CMK (cell line): ENCODE measurements at regions not wholly inside any gene's neighbourhood (a gene's known extent, or its start where the extent isn't known, plus 50 kb on each side); places are given as distances from the start of the nearest gene placed in this dataset.
"Not testable (repeated sequence)": the region's sequence is repeated elsewhere in the genome, so short reads cannot be mapped to it uniquely, and the experiment has no call there.

ENCODE experiments used
- DNase-seq: peaks from one replicate; pipeline ENCODE4 v3.0.0-alpha.2; 2010; ENCODE audit warnings: low read depth

- no peak for DNase-seq
These were observed 69.3 kb downstream of the SHANK2 start for GRCh38 chr11:71182791-71183677.

- DNase-seq, result no peak
These were observed 70.8 kb downstream of the SHANK2 start for GRCh38 chr11:71181566-71181965.

- DNase-seq, result no peak
These were observed 71.5 kb downstream of the SHANK2 start for GRCh38 chr11:71180694-71181470.

- DNase-seq, result no peak
These were observed 72.3 kb downstream of the SHANK2 start for GRCh38 chr11:71179877-71180605.

- no peak for DNase-seq
These were observed 74.3 kb downstream of the SHANK2 start for GRCh38 chr11:71178076-71178475.

- no peak for DNase-seq
These were observed 75.6 kb downstream of the SHANK2 start for GRCh38 chr11:71176812-71177211.

- no peak for DNase-seq
These were observed 78.7 kb downstream of the SHANK2 start for GRCh38 chr11:71173709-71174108.

GRCh38 chr11:71172680-71173079 is 79.7 kb downstream of the SHANK2 start:
- no peak for DNase-seq

- DNase-seq, result no peak
These were observed 80.8 kb downstream of the SHANK2 start for GRCh38 chr11:71171576-71171975.

GRCh38 chr11:71170624-71171423 is 81.6 kb downstream of the SHANK2 start:
- DNase-seq, result no peak

- DNase-seq, result no peak
These were observed 83.1 kb downstream of the SHANK2 start for GRCh38 chr11:71169313-71169712.

GRCh38 chr11:71167814-71168213 is 84.6 kb downstream of the SHANK2 start:
- not testable (repeated sequence) for DNase-seq

- no peak for DNase-seq
These were observed 86.6 kb downstream of the SHANK2 start for GRCh38 chr11:71165771-71166170.

- DNase-seq, result no peak
These were observed 87.8 kb downstream of the SHANK2 start for GRCh38 chr11:71164621-71165020.

- DNase-seq, result no peak
These were observed 88.2 kb downstream of the SHANK2 start for GRCh38 chr11:71164186-71164585.

- no peak for DNase-seq
These were observed 89.0 kb downstream of the SHANK2 start for GRCh38 chr11:71163371-71163770.

GRCh38 chr11:71158936-71159335 is 93.4 kb downstream of the SHANK2 start:
- DNase-seq, result no peak

- DNase-seq, result not testable (repeated sequence)
These were observed 94.7 kb downstream of the SHANK2 start for GRCh38 chr11:71157676-71158075.

- DNase-seq, result no peak
These were observed 96.1 kb downstream of the SHANK2 start for GRCh38 chr11:71156301-71156700.

- DNase-seq, result no peak
These were observed 96.5 kb downstream of the SHANK2 start for GRCh38 chr11:71155846-71156245.

GRCh38 chr11:71154261-71154805 is 98.0 kb downstream of the SHANK2 start:
- no peak for DNase-seq
